Endothelial cell of umbilical vein (primary cell): ENCODE measurements at regions not wholly inside any gene's neighbourhood (a gene's known extent, or its start where the extent isn't known, plus 50 kb on each side); places are given as distances from the start of the nearest gene placed in this dataset.

Source experiments
- BruUV-seq: library from RNA; stranded (reverse); fragments of 400-500 nt; replicated peaks from 2 replicates; lab custom pipeline; 2021; lab: Mats Ljungman, UMichigan
- CTCF ChIA-PET: fragments of 300-600, 350-600 bp; sonication (Branson Sonifier 250); formaldehyde crosslinking; loops from one replicate; lab custom pipeline; 2021; ENCODE audit warnings: antibody characterized with exemption, inconsistent platforms; lab: Charles Lee
- POLR2A ChIA-PET: fragments of 300-600, 350-600 bp; sonication (Branson Sonifier 250); formaldehyde crosslinking; loops from one replicate; lab custom pipeline; 2021; ENCODE audit warnings: antibody characterized with exemption, inconsistent platforms; lab: Charles Lee
- DNase-seq: peaks from one replicate; pipeline ENCODE4 v3.0.0-alpha.2; 2011; ENCODE audit warnings: low read depth, low spot score
- FAIRE-seq: peaks from 2 replicates; lab custom pipeline; 2011; peaks lifted over from hg19 to GRCh38; lab: Jason Lieb, UNC
- H2AFZ ChIP-seq: 2 replicates; pipeline ENCODE4 v1.6.0; 2012; ENCODE audit warnings: low read depth, low read length, control low read depth, inconsistent platforms
- H3K27ac ChIP-seq: 2 replicates; pipeline ENCODE4 v1.5.1; 2011; ENCODE audit warnings: low read depth, mild to moderate bottlenecking, control low read depth, low read length, moderate library complexity; ENCODE audit not compliant: insufficient read depth
- H3K27me3 ChIP-seq, 2 experiments: 2 replicates each; pipeline versions ENCODE4 v1.6.0 to v1.6.1; 2011; ENCODE audit warnings: low read length in 2 of 2, mixed read lengths in 1 of 2; ENCODE audit not compliant: control insufficient read depth in 2 of 2, insufficient read depth in 2 of 2
- H3K36me3 ChIP-seq, 2 experiments: 2 replicates in 1 of 2; 3 replicates in 1 of 2; pipeline ENCODE4 v1.5.1; 2011; ENCODE audit warnings: low read length in 2 of 2, mild to moderate bottlenecking in 1 of 2, moderate library complexity in 1 of 2; ENCODE audit not compliant: control insufficient read depth in 2 of 2, insufficient read depth in 2 of 2; ENCODE audit errors: extremely low read depth in 1 of 2
- H3K4me1 ChIP-seq: 3 replicates; pipeline ENCODE4 v1.5.1; 2011; ENCODE audit warnings: mild to moderate bottlenecking, low read length; ENCODE audit not compliant: control insufficient read depth, insufficient read depth; ENCODE audit errors: extremely low read depth
- H3K4me2 ChIP-seq: 2 replicates; pipeline ENCODE4 v1.6.1; 2011; ENCODE audit warnings: low read length, control low read depth, mixed read lengths; ENCODE audit not compliant: insufficient read depth
- H3K4me3 ChIP-seq, 3 experiments: fragments of 200-600 bp in 1 of 3; sonication (generic), shearing (Covaris generic) in 1 of 3; replicated peaks in 1 of 3; 2 replicates each; pipeline ENCODE4 v1.5.1; 2011 to 2016; ENCODE audit warnings: control low read depth in 3 of 3, low read length in 3 of 3, mild to moderate bottlenecking in 2 of 3, inconsistent platforms in 1 of 3, low read depth in 1 of 3, moderate library complexity in 1 of 3; ENCODE audit not compliant: insufficient read depth in 1 of 3
- H3K79me2 ChIP-seq: 2 replicates; pipeline ENCODE4 v1.6.0; 2012; ENCODE audit warnings: low read length, inconsistent platforms; ENCODE audit not compliant: control insufficient read depth, insufficient read depth
- H3K9ac ChIP-seq: replicated peaks from 2 replicates; pipeline ENCODE3; 2011; ENCODE audit warnings: low read length, control low read depth; ENCODE audit not compliant: insufficient read depth; ENCODE audit errors: extremely low read depth
- H3K9me1 ChIP-seq: replicated peaks from 3 replicates; pipeline ENCODE4 v1.6.0; 2011; ENCODE audit warnings: mild to moderate bottlenecking, low read length; ENCODE audit not compliant: control insufficient read depth, insufficient read depth; ENCODE audit errors: extremely low read depth
- H3K9me3 ChIP-seq: replicated peaks from 2 replicates; pipeline ENCODE4 v1.5.1; 2012; ENCODE audit warnings: low read length, inconsistent platforms; ENCODE audit not compliant: control insufficient read depth, insufficient read depth
- H4K20me1 ChIP-seq: replicated peaks from 2 replicates; pipeline ENCODE3; 2011; ENCODE audit warnings: mild to moderate bottlenecking, low read length; ENCODE audit not compliant: control insufficient read depth, insufficient read depth; ENCODE audit errors: extremely low read depth
- CTCF ChIP-seq, 2 donors: IDR thresholded peaks; 1 replicate in 1 of 2; 2 replicates in 1 of 2; pipeline ENCODE4 v1.5.1; 2011; ENCODE audit warnings: low read length in 2 of 2, mild to moderate bottlenecking in 2 of 2, moderate library complexity in 2 of 2, control low read depth in 1 of 2, inconsistent platforms in 1 of 2, low read depth in 1 of 2; ENCODE audit not compliant: insufficient read depth in 1 of 2; ENCODE audit errors: extremely low read depth in 1 of 2
- FOS ChIP-seq: IDR thresholded peaks from 2 replicates; pipeline ENCODE4 v1.6.1; 2011; ENCODE audit warnings: mild to moderate bottlenecking, low read length, moderate library complexity, borderline replicate concordance; ENCODE audit not compliant: insufficient read depth
- GATA2 ChIP-seq: IDR thresholded peaks from 2 replicates; pipeline ENCODE4 v1.7.0; 2011; ENCODE audit warnings: low read depth, mild to moderate bottlenecking, moderate library complexity, mixed read lengths, low read length; ENCODE audit not compliant: insufficient read length, insufficient read depth
- dilution Hi-C: fragments of 300-500 bp; cut with MboI; formaldehyde crosslinking; loops from one replicate; pipeline ENCODE4 v1.15.0; 2019; ENCODE audit warnings: low sequenced_read_pairs; ENCODE audit not compliant: extremely low pct_ligation_motif_present
- intact Hi-C: fragments of 100-400 bp; cut with micrococcal nuclease; formaldehyde crosslinking; loops from one replicate; pipeline ENCODE4 v1.10.0; 2022

GRCh38 chr7:55641811-55642210 is 69.5 kb upstream of the VOPP1 start:
- no peak for FAIRE-seq
- Histone ChIP-seq H3K79me2 (no peaks in the 10 kb centered on the region), H3K27ac (no peak overlapping the region), H3K4me3 (no peak overlapping the region), H3K9ac (no peak overlapping the region), H3K4me2 (peak overlapping the region; percentile 25), H3K9me1 (no peaks in the 10 kb centered on the region), H3K36me3 (no peaks in the 10 kb centered on the region), H3K9me3 (no peaks in the 10 kb centered on the region), H2AFZ (no peak overlapping the region), H3K4me1 (peaks cover 6% of the 10 kb centered on the region), H3K27me3 (peaks cover 0 to 3% of the 10 kb centered on the region in 2 experiments), H4K20me1 (no peaks in the 10 kb centered on the region)
- ChIA-PET CTCF (interaction anchor here (0.6 to 5.2 kb wide), 21 partner anchors 9 to 465 kb away, joined by 3 to 52 read pairs (median 4); partner anchors contain the start of genes CCT6A, CHCHD2, NIPSNAP2 and PHKG1), POLR2A (no interaction called here)
- TF ChIP-seq GATA2 (no peak), FOS (peak; percentile 13)
- dilution Hi-C loops: no loop called here
- DNase-seq: peak; percentile 25
- no TSS peak for BruUV-seq
- intact Hi-C loops: loop anchor here (1.0 kb wide), 2 partner anchors 322 to 432 kb away; partner anchors contain the start of gene NIPSNAP2

GRCh38 chr7:55641273-55641691 is 69.0 kb upstream of the VOPP1 start:
- CTCF ChIA-PET: interaction anchor here (0.6 to 5.2 kb wide), 21 partner anchors 10 to 465 kb away, joined by 3 to 52 read pairs (median 4); partner anchors contain the start of genes CCT6A, CHCHD2, NIPSNAP2 and PHKG1

More at GRCh38 chr7:55641273-55641691, 69.0 kb upstream of the VOPP1 start:
- Histone ChIP-seq H3K79me2 (no peaks in the 10 kb centered on the region), H3K9ac (no peak overlapping the region), H3K9me1 (no peaks in the 10 kb centered on the region), H4K20me1 (no peaks in the 10 kb centered on the region), H3K4me2 (no peak overlapping the region), H3K36me3 (no peaks in the 10 kb centered on the region), H3K27ac (no peak overlapping the region), H3K27me3 (peaks cover 0 to 3% of the 10 kb centered on the region in 2 experiments), H3K9me3 (no peaks in the 10 kb centered on the region), H3K4me3 (no peak overlapping the region), H3K4me1 (peaks cover 6% of the 10 kb centered on the region), H2AFZ (no peak overlapping the region)
- FAIRE-seq: peak; percentile 93
- DNase-seq: peak; percentile 83
- no peak for TF ChIP-seq FOS
- TF ChIP-seq CTCF (IDR thresholded peaks at IDR 0.05; ENCODE audit: extremely low read depth in 1 of 2, insufficient read depth in 1 of 2, low read depth in 1 of 2, low read length in 2 of 2): peak; percentile 53 to 63
- intact Hi-C loops (loop anchor here (1.0 kb wide), 2 partner anchors 323 to 433 kb away; partner anchors contain the start of gene NIPSNAP2), dilution Hi-C loops (no loop called here)
- POLR2A ChIA-PET: no interaction called here
- no TSS peak for BruUV-seq
